PC-3 (cell line): ENCODE measurements at regions not wholly inside any gene's neighbourhood (a gene's known extent, or its start where the extent isn't known, plus 50 kb on each side); places are given as distances from the start of the nearest gene placed in this dataset.

Source experiments
- ATAC-seq: fragments of 200-7000 bp; cut with Tn5 transposase; 2 replicates; pipeline ENCODE4 v1.9.1; 2020; ENCODE audit warnings: mild to moderate bottlenecking, moderate library complexity
- BruUV-seq: library from RNA; stranded (reverse); fragments of 400-500 nt; replicated peaks from 2 replicates; lab custom pipeline; 2021; lab: Mats Ljungman, UMichigan
- CTCF ChIA-PET: fragments of 300-600 bp; sonication (Branson Sonifier 250); formaldehyde crosslinking; loops from one replicate; lab custom pipeline; 2022; ENCODE audit warnings: antibody characterized with exemption; lab: Charles Lee
- POLR2A ChIA-PET: fragments of 300-600 bp; sonication (Branson Sonifier 250); formaldehyde crosslinking; loops from one replicate; lab custom pipeline; 2022; ENCODE audit warnings: antibody characterized with exemption; ENCODE audit not compliant: unreplicated experiment; lab: Charles Lee
- DNase-seq: peaks from one replicate; pipeline ENCODE4 v3.0.0-alpha.2; 2015
- H2AFZ ChIP-seq: fragments of 300-600 bp; sonication (generic); 2 replicates; pipeline ENCODE4 v1.6.0; 2016; ENCODE audit warnings: antibody characterized with exemption, low read length
- H3F3A ChIP-seq: fragments of 300-600 bp; sonication (generic); one replicate; pipeline ENCODE4 v1.6.0; 2017; ENCODE audit warnings: antibody characterized with exemption, low read length, control low read depth, mild to moderate bottlenecking; ENCODE audit not compliant: unreplicated experiment
- H3K27ac ChIP-seq: fragments of 300-600 bp; sonication (generic); 2 replicates; pipeline ENCODE4 v1.5.1; 2016; ENCODE audit warnings: mild to moderate bottlenecking, low read length
- H3K27me3 ChIP-seq: fragments of 300-600 bp; sonication (generic); 2 replicates; pipeline ENCODE4 v1.6.1; 2016; ENCODE audit warnings: low read length, mixed read lengths
- H3K36me3 ChIP-seq: fragments of 300-600 bp; sonication (generic); 2 replicates; pipeline ENCODE4 v1.6.1; 2016; ENCODE audit warnings: low read depth, mixed run types, low read length, mixed read lengths
- H3K4me1 ChIP-seq: fragments of 300-600 bp; sonication (generic); 2 replicates; pipeline ENCODE4 v1.5.1; 2016; ENCODE audit warnings: low read length; ENCODE audit not compliant: insufficient read depth
- H3K4me2 ChIP-seq: fragments of 300-600 bp; sonication (generic); 2 replicates; pipeline ENCODE4 v1.6.0; 2016; ENCODE audit warnings: low read length
- H3K4me3 ChIP-seq: fragments of 300-600 bp; sonication (generic); 2 replicates; pipeline ENCODE4 v1.5.1; 2016; ENCODE audit warnings: mild to moderate bottlenecking, low read length, mixed read lengths
- H3K79me2 ChIP-seq: fragments of 300-600 bp; sonication (generic); 2 replicates; pipeline ENCODE4 v1.6.1; 2017; ENCODE audit warnings: low read length, mixed read lengths
- H3K9ac ChIP-seq: fragments of 300-600 bp; sonication (generic); 2 replicates; pipeline ENCODE4 v1.6.0; 2016; ENCODE audit warnings: mild to moderate bottlenecking, low read length
- H3K9me2 ChIP-seq: fragments of 300-600 bp; sonication (generic); replicated peaks from 2 replicates; pipeline ENCODE4 v1.6.1; 2016; ENCODE audit warnings: mixed run types, low read length, mixed read lengths
- H3K9me3 ChIP-seq: fragments of 300-600 bp; sonication (generic); 2 replicates; pipeline ENCODE4 v1.6.1; 2016; ENCODE audit warnings: low read length, mixed read lengths
- H4K20me1 ChIP-seq: fragments of 300-600 bp; sonication (generic); 2 replicates; pipeline ENCODE4 v1.6.1; 2016; ENCODE audit warnings: low read length, mixed read lengths
- CTCF ChIP-seq: fragments of 300-600 bp; sonication (generic); conservative IDR thresholded peaks from 2 replicates; pipeline ENCODE4 v1.5.1; 2017; ENCODE audit warnings: antibody characterized with exemption, low read depth, mild to moderate bottlenecking, low read length
- EZH2 ChIP-seq: fragments of 300-600 bp; sonication (generic); IDR thresholded peaks from one replicate; pipeline ENCODE4 v1.6.1; 2017; ENCODE audit warnings: antibody characterized with exemption, mild to moderate bottlenecking, low read length; ENCODE audit not compliant: unreplicated experiment
- EZH2phosphoT487 ChIP-seq: fragments of 300-600 bp; sonication (generic); IDR thresholded peaks from 2 replicates; pipeline ENCODE4 v1.6.1; 2018; ENCODE audit warnings: mild to moderate bottlenecking, antibody characterized with exemption, low read length, borderline replicate concordance
- intact Hi-C: fragments of 100-400 bp; cut with micrococcal nuclease; formaldehyde crosslinking; loops from 2 replicates; pipeline ENCODE4 v1.9.0; 2023

GRCh38 chr5:130385656-130386055 is 481.4 kb downstream of the CHSY3 start:
- H3K79me2 ChIP-seq, result no peaks in the 10 kb centered on the region
- H3K9me3 ChIP-seq, result no peaks in the 10 kb centered on the region
- no peak overlapping the region for H3K27ac ChIP-seq
- H3K9me2 ChIP-seq, result no peaks in the 10 kb centered on the region
- no peaks in the 10 kb centered on the region for H3K27me3 ChIP-seq
- CTCF ChIA-PET, result no interaction called here
- H3K4me3 ChIP-seq, result no peak overlapping the region
- no peak overlapping the region for H3K9ac ChIP-seq
- H3F3A ChIP-seq, result no peaks in the 10 kb centered on the region
- no peak for DNase-seq
- POLR2A ChIA-PET, result no interaction called here
- H2AFZ ChIP-seq, result no peak overlapping the region
- no peaks in the 10 kb centered on the region for H3K36me3 ChIP-seq
- TF ChIP-seq EZH2phosphoT487, result no peak
- no peak for TF ChIP-seq CTCF
- no peak for TF ChIP-seq EZH2
- no peak overlapping the region for H3K4me2 ChIP-seq
- no peaks in the 10 kb centered on the region for H3K4me1 ChIP-seq
- H4K20me1 ChIP-seq, result no peaks in the 10 kb centered on the region
- no TSS peak for BruUV-seq
- ATAC-seq, result no peak
- intact Hi-C loops, result no loop called here

- H3K4me3 ChIP-seq, result no peak overlapping the region
- intact Hi-C loops, result no loop called here
- ATAC-seq, result no peak
- no peaks in the 10 kb centered on the region for H3K9me3 ChIP-seq
- H3F3A ChIP-seq, result no peaks in the 10 kb centered on the region
- no peaks in the 10 kb centered on the region for H3K27me3 ChIP-seq
- ChIA-PET CTCF (no interaction called here), POLR2A (no interaction called here)
- H3K79me2 ChIP-seq, result no peaks in the 10 kb centered on the region
- H3K27ac ChIP-seq, result no peak overlapping the region
- TF ChIP-seq CTCF, result no peak
- no peak for TF ChIP-seq EZH2
- no peak for TF ChIP-seq EZH2phosphoT487
- no peaks in the 10 kb centered on the region for H3K9me2 ChIP-seq
- H3K9ac ChIP-seq, result no peak overlapping the region
- H3K4me1 ChIP-seq, result no peaks in the 10 kb centered on the region
- no peak for DNase-seq
- no peaks in the 10 kb centered on the region for H4K20me1 ChIP-seq
- no peaks in the 10 kb centered on the region for H3K36me3 ChIP-seq
- no peak overlapping the region for H2AFZ ChIP-seq
- no peak overlapping the region for H3K4me2 ChIP-seq
- BruUV-seq, result no TSS peak
Observed at GRCh38 chr5:130365956-130366355, 461.7 kb downstream of the CHSY3 start.

- Histone ChIP-seq H4K20me1 (no peaks in the 10 kb centered on the region), H3K4me1 (no peaks in the 10 kb centered on the region), H3K9me2 (no peaks in the 10 kb centered on the region), H3K27ac (no peak overlapping the region), H3K9me3 (no peaks in the 10 kb centered on the region), H3K4me2 (no peak overlapping the region), H3K4me3 (no peak overlapping the region), H2AFZ (no peak overlapping the region), H3K79me2 (no peaks in the 10 kb centered on the region), H3K27me3 (no peaks in the 10 kb centered on the region), H3K36me3 (no peaks in the 10 kb centered on the region), H3F3A (no peaks in the 10 kb centered on the region), H3K9ac (no peak overlapping the region)
- POLR2A ChIA-PET, result no interaction called here
- intact Hi-C loops, result no loop called here
- no TSS peak for BruUV-seq
- CTCF ChIA-PET, result no interaction called here
- TF ChIP-seq EZH2phosphoT487, result no peak
- no peak for TF ChIP-seq CTCF
- TF ChIP-seq EZH2, result no peak
- ATAC-seq (no peak), DNase-seq (no peak)
Observed at GRCh38 chr5:130350131-130350530, 445.9 kb downstream of the CHSY3 start.
